HG02763 (cell line): ENCODE measurements at regions not wholly inside any gene's neighbourhood (a gene's known extent, or its start where the extent isn't known, plus 50 kb on each side); places are given as distances from the start of the nearest gene placed in this dataset.

ENCODE experiments used
- ATAC-seq: cut with Tn5 transposase; IDR thresholded peaks from one replicate; pipeline ENCODE4 v1.9.1; 2021; ENCODE audit warnings: mild to moderate bottlenecking, moderate library complexity; ENCODE audit not compliant: unreplicated experiment

- no peak for ATAC-seq
Measured at GRCh38 chr3:24830230-24831152, 335.8 kb upstream of the THRB start.

- no peak for ATAC-seq
Measured at GRCh38 chr3:24831221-24831620, 336.6 kb upstream of the THRB start.

- ATAC-seq: no peak
Measured at GRCh38 chr3:24832891-24833290, 338.2 kb upstream of the THRB start.

GRCh38 chr3:24834442-24834841 is 339.8 kb upstream of the THRB start:
- ATAC-seq: no peak

GRCh38 chr3:24835510-24835909 is 340.9 kb upstream of the THRB start:
- no peak for ATAC-seq

GRCh38 chr3:24837601-24838000 is 343.0 kb upstream of the THRB start:
- no peak for ATAC-seq

GRCh38 chr3:24838533-24838932 is 343.9 kb upstream of the THRB start:
- ATAC-seq: no peak

- ATAC-seq: no peak
Measured at GRCh38 chr3:24843955-24844354, 349.3 kb upstream of the THRB start.

- no peak for ATAC-seq
Measured at GRCh38 chr3:24845524-24846155, 351.0 kb upstream of the THRB start.

- no peak for ATAC-seq
Measured at GRCh38 chr3:24846286-24846860, 351.7 kb upstream of the THRB start.

- no peak for ATAC-seq
Measured at GRCh38 chr3:24850245-24850644, 355.6 kb upstream of the THRB start.

GRCh38 chr3:24853685-24854490 is 359.2 kb upstream of the THRB start:
- ATAC-seq: no peak

GRCh38 chr3:24854748-24855147 is 360.1 kb upstream of the THRB start:
- ATAC-seq: no peak

GRCh38 chr3:24857945-24858344 is 363.3 kb upstream of the THRB start:
- no peak for ATAC-seq

- no peak for ATAC-seq
Measured at GRCh38 chr3:24863215-24863614, 368.6 kb upstream of the THRB start.

- ATAC-seq: no peak
Measured at GRCh38 chr3:24867783-24868182, 373.1 kb upstream of the THRB start.

- no peak for ATAC-seq
Measured at GRCh38 chr3:24881239-24881638, 386.6 kb upstream of the THRB start.

GRCh38 chr3:24886501-24886900 is 391.9 kb upstream of the THRB start:
- ATAC-seq: no peak

- no peak for ATAC-seq
Measured at GRCh38 chr3:24890012-24890411, 395.4 kb upstream of the THRB start.

GRCh38 chr3:24899373-24899772 is 404.7 kb upstream of the THRB start:
- no peak for ATAC-seq
